GM12872 (cell line): ENCODE measurements at regions not wholly inside any gene's neighbourhood (a gene's known extent, or its start where the extent isn't known, plus 50 kb on each side); places are given as distances from the start of the nearest gene placed in this dataset.
A peak's percentile ranks its signal among the peaks of the same experiment; 100 is the strongest.

Experiments
- TF ChIP-seq, protein P1 (sequence below): IDR thresholded peaks from 3 replicates; pipeline ENCODE4 v1.5.1; 2011; ENCODE audit warnings: low read depth, mild to moderate bottlenecking, low read length, moderate library complexity; ENCODE audit not compliant: insufficient read depth

GRCh38 chr2:11899264-11899818 lies 152.9 kb downstream of the LPIN1 start:
- TF ChIP-seq, protein P1, sequence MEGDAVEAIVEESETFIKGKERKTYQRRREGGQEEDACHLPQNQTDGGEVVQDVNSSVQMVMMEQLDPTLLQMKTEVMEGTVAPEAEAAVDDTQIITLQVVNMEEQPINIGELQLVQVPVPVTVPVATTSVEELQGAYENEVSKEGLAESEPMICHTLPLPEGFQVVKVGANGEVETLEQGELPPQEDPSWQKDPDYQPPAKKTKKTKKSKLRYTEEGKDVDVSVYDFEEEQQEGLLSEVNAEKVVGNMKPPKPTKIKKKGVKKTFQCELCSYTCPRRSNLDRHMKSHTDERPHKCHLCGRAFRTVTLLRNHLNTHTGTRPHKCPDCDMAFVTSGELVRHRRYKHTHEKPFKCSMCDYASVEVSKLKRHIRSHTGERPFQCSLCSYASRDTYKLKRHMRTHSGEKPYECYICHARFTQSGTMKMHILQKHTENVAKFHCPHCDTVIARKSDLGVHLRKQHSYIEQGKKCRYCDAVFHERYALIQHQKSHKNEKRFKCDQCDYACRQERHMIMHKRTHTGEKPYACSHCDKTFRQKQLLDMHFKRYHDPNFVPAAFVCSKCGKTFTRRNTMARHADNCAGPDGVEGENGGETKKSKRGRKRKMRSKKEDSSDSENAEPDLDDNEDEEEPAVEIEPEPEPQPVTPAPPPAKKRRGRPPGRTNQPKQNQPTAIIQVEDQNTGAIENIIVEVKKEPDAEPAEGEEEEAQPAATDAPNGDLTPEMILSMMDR: no peak

DNA sequence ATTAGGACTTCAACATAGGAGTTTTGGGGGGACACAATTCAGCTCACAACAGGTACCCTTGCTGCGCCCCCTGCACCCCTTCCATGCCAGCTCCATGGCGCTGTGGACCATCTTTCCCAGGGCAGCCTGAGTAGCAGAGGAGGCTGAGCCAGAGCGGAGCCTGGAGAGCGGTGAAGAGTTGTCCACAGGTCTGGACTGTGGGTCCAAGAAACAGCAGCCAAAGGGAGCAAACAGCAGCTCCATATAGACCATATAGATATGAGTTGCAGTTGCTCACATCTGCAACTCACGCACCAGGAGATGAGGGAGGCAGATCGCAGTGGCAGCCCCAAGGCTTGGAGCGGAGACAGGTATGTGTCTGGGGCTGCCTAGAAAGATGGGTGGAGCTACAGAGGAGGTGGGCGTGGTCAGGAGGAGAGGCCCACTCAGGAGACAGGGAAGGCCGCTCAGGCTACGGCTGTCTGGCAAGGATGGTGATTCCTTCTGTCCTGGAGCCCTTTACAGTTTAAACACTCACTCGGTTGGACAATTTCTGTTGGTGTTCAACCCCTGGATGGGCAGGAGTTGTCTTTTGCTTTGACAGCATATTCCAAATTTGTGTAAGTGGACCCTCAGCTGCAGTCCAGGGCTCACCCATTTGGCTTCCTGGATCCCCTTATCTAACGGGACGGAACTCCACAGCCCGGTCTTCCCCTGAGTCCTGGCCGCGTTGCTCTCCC lies 155.1 kb downstream of the LPIN1 start:
- TF ChIP-seq, protein P1: no peak

DNA sequence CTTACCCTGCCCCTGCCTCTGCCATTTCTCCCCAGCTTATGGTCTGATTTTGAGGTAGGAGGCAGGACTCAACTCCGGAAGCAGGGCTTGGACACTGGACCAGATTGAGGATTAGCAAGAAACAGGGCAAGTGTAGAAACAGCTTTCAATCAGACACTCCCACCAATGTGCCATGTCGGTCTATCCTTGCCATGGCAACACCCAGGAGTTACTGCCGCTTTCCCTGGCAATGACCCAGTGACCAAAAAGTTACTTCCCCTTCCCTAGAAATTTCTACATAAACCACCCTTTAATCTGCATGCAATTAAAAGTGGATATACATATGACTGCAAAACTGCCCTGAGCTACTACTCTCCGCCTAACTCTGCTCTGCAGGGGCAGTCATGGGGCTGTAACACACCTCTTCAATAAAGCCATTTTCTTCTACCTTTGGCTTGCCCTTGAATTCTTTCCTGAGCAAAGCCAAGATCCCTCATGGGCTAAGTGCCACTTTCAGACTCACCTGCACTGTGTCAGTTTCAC lies 156.7 kb downstream of the LPIN1 start:
- TF ChIP-seq, protein P1: no peak

DNA sequence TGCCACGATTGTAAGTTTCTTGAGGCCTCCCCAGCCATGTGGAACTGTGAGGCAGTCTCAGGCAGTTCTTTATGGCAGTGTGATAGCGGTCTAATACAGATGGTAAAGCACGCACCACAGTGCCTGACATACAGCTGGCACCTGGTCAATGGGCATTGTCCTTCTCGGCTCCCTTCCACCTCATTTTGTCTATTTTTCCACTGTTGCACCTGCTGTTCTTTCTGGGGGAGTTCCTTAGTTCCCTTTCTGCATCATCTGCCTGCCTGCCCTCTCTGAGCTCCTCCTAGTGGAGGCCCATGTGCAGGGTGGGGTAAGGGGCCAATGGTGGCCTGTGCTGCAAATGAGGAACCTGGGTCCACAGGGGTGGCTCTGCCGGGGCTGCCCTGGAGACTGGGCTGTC lies 157.6 kb downstream of the LPIN1 start:
- TF ChIP-seq, protein P1: 0 out of 3 replicates have a peak, but pooled peaks have one; percentile 12

- TF ChIP-seq, protein P1: no peak
These were observed 158.5 kb downstream of the LPIN1 start for GRCh38 chr2:11904941-11905340.

DNA sequence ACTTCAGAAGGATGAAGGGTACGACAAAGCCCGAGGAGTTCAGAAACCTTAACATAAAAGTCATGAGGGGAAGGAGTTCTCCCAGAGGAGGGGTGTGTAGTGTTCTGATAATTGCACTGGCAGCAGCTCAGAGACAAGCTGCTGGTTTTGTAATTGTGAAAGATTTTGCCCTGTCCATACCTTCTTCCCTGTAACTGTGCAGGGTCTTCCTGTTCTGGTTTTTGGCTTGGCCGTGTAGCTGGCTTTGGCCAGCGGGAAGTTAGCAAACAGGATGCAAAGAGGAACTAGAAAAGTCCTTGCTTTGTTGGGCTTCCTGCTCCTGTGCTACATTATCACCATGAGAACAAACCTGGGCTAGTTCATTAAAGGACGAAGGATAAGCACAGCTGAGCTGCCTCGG lies 160.8 kb downstream of the LPIN1 start:
- TF ChIP-seq, protein P1: no peak

GRCh38 chr2:11910971-11911370 lies 164.5 kb downstream of the LPIN1 start:
- TF ChIP-seq, protein P1: no peak
